SK-N-SH treated with all-trans-retinoic acid at 6 μM for 48 hours (cell line): ENCODE measurements at regions not wholly inside any gene's neighbourhood (a gene's known extent, or its start where the extent isn't known, plus 50 kb on each side); places are given as distances from the start of the nearest gene placed in this dataset.

Source experiments
- ATAC-seq: fragments of 200-7000 bp; cut with Tn5 transposase; 3 replicates; pipeline ENCODE4 v1.9.1; 2020; ENCODE audit warnings: mild to moderate bottlenecking, moderate library complexity
- ARNTL ChIP-seq: fragments of 450-650 bp; formaldehyde crosslinking; IDR thresholded peaks from 2 replicates; pipeline ENCODE4 v1.5.0; 2020; ENCODE audit warnings: low read depth, mild to moderate bottlenecking, moderate library complexity, borderline replicate concordance
- BACH2 ChIP-seq: fragments of 250-450 bp; sonication (Bioruptor Pico); IDR thresholded peaks from 2 replicates; pipeline ENCODE4 v1.9.0; 2021; ENCODE audit warnings: mild to moderate bottlenecking, borderline replicate concordance
- CSDC2 ChIP-seq: fragments of 250-450 bp; sonication (Bioruptor Pico); IDR thresholded peaks from 2 replicates; pipeline ENCODE4 v1.5.0; 2020; ENCODE audit warnings: mild to moderate bottlenecking, moderate library complexity
- CSRNP3 ChIP-seq: fragments of 250-450 bp; sonication (Bioruptor Pico); IDR thresholded peaks from 2 replicates; pipeline ENCODE4 v1.5.1; 2021; ENCODE audit warnings: mild to moderate bottlenecking, moderate library complexity
- ESRRG ChIP-seq: fragments of 250-450 bp; sonication (Bioruptor Pico); IDR thresholded peaks from 2 replicates; pipeline ENCODE4 v1.6.1; 2021; ENCODE audit warnings: mild to moderate bottlenecking
- GLIS3 ChIP-seq: fragments of 250-450 bp; sonication (Bioruptor Pico); IDR thresholded peaks from 2 replicates; pipeline ENCODE4 v1.5.0; 2020; ENCODE audit warnings: mild to moderate bottlenecking, moderate library complexity
- ISL1 ChIP-seq: fragments of 250-450 bp; sonication (Bioruptor Pico); IDR thresholded peaks from 2 replicates; pipeline ENCODE4 v2.1.2; 2022; ENCODE audit warnings: mild to moderate bottlenecking, moderate library complexity
- OSR1 ChIP-seq: fragments of 250-450 bp; sonication (Bioruptor Pico); IDR thresholded peaks from 2 replicates; pipeline ENCODE4 v1.8.0; 2022; ENCODE audit warnings: moderate library complexity, mild to moderate bottlenecking, inconsistent platforms
- POU6F1 ChIP-seq: fragments of 250-450 bp; sonication (Bioruptor Pico); IDR thresholded peaks from 2 replicates; pipeline ENCODE4 v1.8.0; 2021; ENCODE audit warnings: low read depth, mild to moderate bottlenecking, moderate library complexity, borderline replicate concordance
- RARB ChIP-seq: fragments of 250-450 bp; sonication (Bioruptor Pico); IDR thresholded peaks from 2 replicates; pipeline ENCODE4 v1.8.0; 2021; ENCODE audit warnings: mild to moderate bottlenecking, moderate library complexity
- SNAI2 ChIP-seq: fragments of 250-450 bp; sonication (Bioruptor Pico); IDR thresholded peaks from 2 replicates; pipeline ENCODE4 v1.5.0; 2020; ENCODE audit warnings: mild to moderate bottlenecking, moderate library complexity
- TCF4 ChIP-seq: fragments of 250-450 bp; sonication (Bioruptor Pico); IDR thresholded peaks from 2 replicates; pipeline ENCODE4 v1.8.0; 2021; ENCODE audit warnings: mild to moderate bottlenecking, moderate library complexity, borderline replicate concordance
- TOX ChIP-seq: fragments of 250-450 bp; sonication (Bioruptor Pico); IDR thresholded peaks from 2 replicates; pipeline ENCODE4 v1.8.0; 2021; ENCODE audit warnings: mild to moderate bottlenecking, moderate library complexity, borderline replicate concordance
- ZC3H10 ChIP-seq: fragments of 250-450 bp; sonication (Bioruptor Pico); IDR thresholded peaks from 2 replicates; pipeline ENCODE4 v1.5.1; 2021; ENCODE audit warnings: mild to moderate bottlenecking, moderate library complexity
- ZFP3 ChIP-seq: fragments of 250-450 bp; sonication (Bioruptor Pico); IDR thresholded peaks from 2 replicates; pipeline ENCODE4 v1.5.0; 2020; ENCODE audit warnings: mild to moderate bottlenecking, moderate library complexity
- ZFP30 ChIP-seq: fragments of 450-650 bp; formaldehyde crosslinking; IDR thresholded peaks from 2 replicates; pipeline ENCODE4 v1.5.0; 2022; ENCODE audit warnings: mild to moderate bottlenecking, moderate library complexity
- ZNF565 ChIP-seq: fragments of 450-650 bp; formaldehyde crosslinking; conservative IDR thresholded peaks from 2 replicates; pipeline ENCODE4 v1.5.0; 2020; ENCODE audit warnings: low read depth, mild to moderate bottlenecking, moderate library complexity
- ZNF70 ChIP-seq: fragments of 450-650 bp; formaldehyde crosslinking; IDR thresholded peaks from 2 replicates; pipeline ENCODE4 v1.5.0; 2020; ENCODE audit warnings: mild to moderate bottlenecking, moderate library complexity
- ZNF8 ChIP-seq: fragments of 450-650 bp; formaldehyde crosslinking; IDR thresholded peaks from 2 replicates; pipeline ENCODE4 v1.5.0; 2020; ENCODE audit warnings: mild to moderate bottlenecking, moderate library complexity
- TF ChIP-seq, protein P1 (sequence below): fragments of 250-450 bp; sonication (Bioruptor Pico); IDR thresholded peaks from 2 replicates; pipeline ENCODE4 v1.8.0; 2020; ENCODE audit warnings: mild to moderate bottlenecking, moderate library complexity, borderline replicate concordance
- TF ChIP-seq, protein P2 (sequence below): fragments of 250-450 bp; sonication (Bioruptor Pico); IDR thresholded peaks from 2 replicates; pipeline ENCODE4 v1.5.1; 2020; ENCODE audit warnings: low read depth, mild to moderate bottlenecking, moderate library complexity
- TF ChIP-seq, protein P3 (sequence below): fragments of 250-450 bp; sonication (Bioruptor Pico); IDR thresholded peaks from 2 replicates; pipeline ENCODE4 v1.5.0; 2020; ENCODE audit warnings: mild to moderate bottlenecking, moderate library complexity

- TF ChIP-seq SNAI2 (CRISPR knock-in tag) (no peak), ZFP30 (no peak), ARNTL (CRISPR knock-in tag) (no peak), ZC3H10 (CRISPR knock-in tag) (no peak), POU6F1 (CRISPR knock-in tag) (no peak), TOX (CRISPR knock-in tag) (no peak), ESRRG (no peak), ISL1 (CRISPR knock-in tag) (no peak), ZFP3 (CRISPR knock-in tag) (no peak), GLIS3 (CRISPR knock-in tag) (no peak), CSDC2 (no peak), ZNF70 (CRISPR knock-in tag) (no peak)
These were observed 163.2 kb downstream of the SLC7A11 start (continued) for GRCh38 chr4:138078751-138079520.

GRCh38 chr4:138078253-138078652, 163.9 kb downstream of the SLC7A11 start:
- ATAC-seq: no peak
- TF ChIP-seq ARNTL (CRISPR knock-in tag) (no peak), ZNF565 (CRISPR knock-in tag) (no peak), ZFP30 (no peak), ISL1 (CRISPR knock-in tag) (no peak), CSDC2 (no peak), ESRRG (no peak), BACH2 (CRISPR knock-in tag) (no peak), TCF4 (CRISPR knock-in tag) (no peak), OSR1 (CRISPR knock-in tag) (no peak), RARB (CRISPR knock-in tag) (no peak)
- TF ChIP-seq, protein P1, sequence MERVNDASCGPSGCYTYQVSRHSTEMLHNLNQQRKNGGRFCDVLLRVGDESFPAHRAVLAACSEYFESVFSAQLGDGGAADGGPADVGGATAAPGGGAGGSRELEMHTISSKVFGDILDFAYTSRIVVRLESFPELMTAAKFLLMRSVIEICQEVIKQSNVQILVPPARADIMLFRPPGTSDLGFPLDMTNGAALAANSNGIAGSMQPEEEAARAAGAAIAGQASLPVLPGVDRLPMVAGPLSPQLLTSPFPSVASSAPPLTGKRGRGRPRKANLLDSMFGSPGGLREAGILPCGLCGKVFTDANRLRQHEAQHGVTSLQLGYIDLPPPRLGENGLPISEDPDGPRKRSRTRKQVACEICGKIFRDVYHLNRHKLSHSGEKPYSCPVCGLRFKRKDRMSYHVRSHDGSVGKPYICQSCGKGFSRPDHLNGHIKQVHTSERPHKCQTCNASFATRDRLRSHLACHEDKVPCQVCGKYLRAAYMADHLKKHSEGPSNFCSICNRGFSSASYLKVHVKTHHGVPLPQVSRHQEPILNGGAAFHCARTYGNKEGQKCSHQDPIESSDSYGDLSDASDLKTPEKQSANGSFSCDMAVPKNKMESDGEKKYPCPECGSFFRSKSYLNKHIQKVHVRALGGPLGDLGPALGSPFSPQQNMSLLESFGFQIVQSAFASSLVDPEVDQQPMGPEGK (CRISPR knock-in tag): no peak
- TF ChIP-seq, protein P2, sequence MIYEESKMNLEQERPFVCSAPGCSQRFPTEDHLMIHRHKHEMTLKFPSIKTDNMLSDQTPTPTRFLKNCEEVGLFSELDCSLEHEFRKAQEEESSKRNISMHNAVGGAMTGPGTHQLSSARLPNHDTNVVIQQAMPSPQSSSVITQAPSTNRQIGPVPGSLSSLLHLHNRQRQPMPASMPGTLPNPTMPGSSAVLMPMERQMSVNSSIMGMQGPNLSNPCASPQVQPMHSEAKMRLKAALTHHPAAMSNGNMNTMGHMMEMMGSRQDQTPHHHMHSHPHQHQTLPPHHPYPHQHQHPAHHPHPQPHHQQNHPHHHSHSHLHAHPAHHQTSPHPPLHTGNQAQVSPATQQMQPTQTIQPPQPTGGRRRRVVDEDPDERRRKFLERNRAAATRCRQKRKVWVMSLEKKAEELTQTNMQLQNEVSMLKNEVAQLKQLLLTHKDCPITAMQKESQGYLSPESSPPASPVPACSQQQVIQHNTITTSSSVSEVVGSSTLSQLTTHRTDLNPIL (CRISPR knock-in tag): no peak
- TF ChIP-seq, all 23 proteins: peak for 0

GRCh38 chr4:138076561-138076960, 165.6 kb downstream of the SLC7A11 start:
- TF ChIP-seq CSDC2: no peak
- no peak for TF ChIP-seq ZFP3 (CRISPR knock-in tag)
- no peak for TF ChIP-seq RARB (CRISPR knock-in tag)
- TF ChIP-seq ZFP30: no peak
- no peak for ATAC-seq

- no peak for ATAC-seq
- TF ChIP-seq ZC3H10 (CRISPR knock-in tag): no peak
- no peak for TF ChIP-seq BACH2 (CRISPR knock-in tag)
- TF ChIP-seq RARB (CRISPR knock-in tag): no peak
- TF ChIP-seq ISL1 (CRISPR knock-in tag): no peak
- no peak for TF ChIP-seq CSRNP3 (CRISPR knock-in tag)
- no peak for TF ChIP-seq POU6F1 (CRISPR knock-in tag)
- no peak for TF ChIP-seq ZFP3 (CRISPR knock-in tag)
- no peak for TF ChIP-seq ESRRG
- TF ChIP-seq, protein P3, sequence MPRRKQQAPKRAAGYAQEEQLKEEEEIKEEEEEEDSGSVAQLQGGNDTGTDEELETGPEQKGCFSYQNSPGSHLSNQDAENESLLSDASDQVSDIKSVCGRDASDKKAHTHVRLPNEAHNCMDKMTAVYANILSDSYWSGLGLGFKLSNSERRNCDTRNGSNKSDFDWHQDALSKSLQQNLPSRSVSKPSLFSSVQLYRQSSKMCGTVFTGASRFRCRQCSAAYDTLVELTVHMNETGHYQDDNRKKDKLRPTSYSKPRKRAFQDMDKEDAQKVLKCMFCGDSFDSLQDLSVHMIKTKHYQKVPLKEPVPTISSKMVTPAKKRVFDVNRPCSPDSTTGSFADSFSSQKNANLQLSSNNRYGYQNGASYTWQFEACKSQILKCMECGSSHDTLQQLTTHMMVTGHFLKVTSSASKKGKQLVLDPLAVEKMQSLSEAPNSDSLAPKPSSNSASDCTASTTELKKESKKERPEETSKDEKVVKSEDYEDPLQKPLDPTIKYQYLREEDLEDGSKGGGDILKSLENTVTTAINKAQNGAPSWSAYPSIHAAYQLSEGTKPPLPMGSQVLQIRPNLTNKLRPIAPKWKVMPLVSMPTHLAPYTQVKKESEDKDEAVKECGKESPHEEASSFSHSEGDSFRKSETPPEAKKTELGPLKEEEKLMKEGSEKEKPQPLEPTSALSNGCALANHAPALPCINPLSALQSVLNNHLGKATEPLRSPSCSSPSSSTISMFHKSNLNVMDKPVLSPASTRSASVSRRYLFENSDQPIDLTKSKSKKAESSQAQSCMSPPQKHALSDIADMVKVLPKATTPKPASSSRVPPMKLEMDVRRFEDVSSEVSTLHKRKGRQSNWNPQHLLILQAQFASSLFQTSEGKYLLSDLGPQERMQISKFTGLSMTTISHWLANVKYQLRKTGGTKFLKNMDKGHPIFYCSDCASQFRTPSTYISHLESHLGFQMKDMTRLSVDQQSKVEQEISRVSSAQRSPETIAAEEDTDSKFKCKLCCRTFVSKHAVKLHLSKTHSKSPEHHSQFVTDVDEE (CRISPR knock-in tag): no peak
- no peak for TF ChIP-seq ZNF70 (CRISPR knock-in tag)
- no peak for TF ChIP-seq TOX (CRISPR knock-in tag)
- TF ChIP-seq ZNF8 (CRISPR knock-in tag): no peak
- TF ChIP-seq, all 23 proteins: peak for 0
These were observed 171.3 kb downstream of the SLC7A11 start for GRCh38 chr4:138070816-138071215.
